ENCODE measurements at regions not wholly inside any gene's neighbourhood (a gene's known extent, or its start where the extent isn't known, plus 50 kb on each side); places are given as distances from the start of the nearest gene placed in this dataset.

- TF ChIP-seq CTCF (IDR thresholded peaks at IDR 0.05; ENCODE audit: borderline replicate concordance, insufficient read depth, low read depth, low read length): no peak
- no peak overlapping the region for H3K4me3 ChIP-seq (ENCODE audit: low read depth, low read length)
Measured at GRCh38 chr20:50346374-50347283, 156.0 kb downstream of the CEBPB start.

DNA sequence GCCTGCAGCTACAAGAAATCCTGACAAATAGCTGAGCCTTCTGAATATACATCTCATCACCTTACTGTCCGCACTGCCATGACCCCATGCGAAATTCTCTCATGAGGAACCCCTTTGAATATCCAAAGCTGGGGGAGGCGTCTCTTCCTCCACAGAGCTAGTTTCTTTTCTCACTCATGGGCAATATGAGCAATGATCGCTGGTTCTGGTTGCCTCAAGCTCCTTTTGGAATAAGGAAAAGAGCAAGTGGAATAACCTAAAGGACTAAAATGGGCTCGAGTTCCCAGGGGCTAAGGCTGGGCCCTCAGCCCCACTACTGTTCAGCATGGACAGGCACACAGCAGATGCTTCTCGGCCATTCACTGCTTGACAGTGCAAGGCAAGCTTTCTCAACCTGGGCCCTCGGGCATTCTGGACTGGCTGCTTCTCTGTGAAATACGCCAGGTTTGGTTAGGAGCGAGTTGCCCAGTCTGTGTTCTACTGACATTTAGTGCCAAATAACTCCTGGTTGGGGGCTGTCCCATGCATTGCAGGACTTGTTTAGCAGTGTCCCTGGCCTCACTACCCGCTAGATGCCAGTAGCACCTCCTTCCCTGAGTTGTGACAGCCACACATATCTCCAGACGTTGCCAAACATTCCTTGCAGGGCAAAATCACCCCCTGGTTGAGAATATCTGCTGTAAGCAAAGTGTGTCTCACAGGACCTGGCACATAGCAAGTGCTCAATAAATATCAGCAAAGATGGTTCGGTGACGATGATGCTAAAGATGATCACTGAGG, 156.8 kb downstream of the CEBPB start:
- no peak overlapping the region for H3K4me3 ChIP-seq (ENCODE audit: low read depth, low read length)
- TF ChIP-seq CTCF (IDR thresholded peaks at IDR 0.05; ENCODE audit: borderline replicate concordance, insufficient read depth, low read depth, low read length): no peak

GRCh38 chr20:50348096-50348495, 157.5 kb downstream of the CEBPB start:
- H3K4me3 ChIP-seq (ENCODE audit: low read depth, low read length): no peak overlapping the region
- TF ChIP-seq CTCF (IDR thresholded peaks at IDR 0.05; ENCODE audit: borderline replicate concordance, insufficient read depth, low read depth, low read length): no peak

- H3K4me3 ChIP-seq (ENCODE audit: low read depth, low read length): no peak overlapping the region
- no peak for TF ChIP-seq CTCF (IDR thresholded peaks at IDR 0.05; ENCODE audit: borderline replicate concordance, insufficient read depth, low read depth, low read length)
Measured at GRCh38 chr20:50350510-50351249, 159.5 kb upstream of the PTPN1 start.

DNA sequence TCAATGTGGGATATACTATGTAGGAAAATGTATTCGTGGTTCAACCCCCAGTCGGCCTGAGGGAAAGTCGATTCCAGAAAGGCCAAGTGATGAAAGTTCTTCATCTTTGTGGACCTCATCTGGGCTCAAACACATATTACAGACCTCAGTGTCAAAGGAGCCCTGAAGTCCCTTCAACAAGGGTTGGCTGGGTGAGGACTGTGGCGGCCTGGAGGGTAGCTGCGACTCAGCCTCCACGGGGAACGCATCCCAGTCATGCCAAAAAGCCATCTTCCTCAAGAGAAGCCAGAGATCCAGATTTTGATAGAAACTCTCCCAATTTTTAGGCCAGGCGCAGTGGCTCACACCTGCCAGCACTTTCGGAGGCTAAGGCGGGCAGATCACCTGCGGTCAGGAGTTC, 158.6 kb upstream of the PTPN1 start:
- TF ChIP-seq CTCF (IDR thresholded peaks at IDR 0.05; ENCODE audit: borderline replicate concordance, insufficient read depth, low read depth, low read length): no peak
- H3K4me3 ChIP-seq (ENCODE audit: low read depth, low read length): no peak overlapping the region

DNA sequence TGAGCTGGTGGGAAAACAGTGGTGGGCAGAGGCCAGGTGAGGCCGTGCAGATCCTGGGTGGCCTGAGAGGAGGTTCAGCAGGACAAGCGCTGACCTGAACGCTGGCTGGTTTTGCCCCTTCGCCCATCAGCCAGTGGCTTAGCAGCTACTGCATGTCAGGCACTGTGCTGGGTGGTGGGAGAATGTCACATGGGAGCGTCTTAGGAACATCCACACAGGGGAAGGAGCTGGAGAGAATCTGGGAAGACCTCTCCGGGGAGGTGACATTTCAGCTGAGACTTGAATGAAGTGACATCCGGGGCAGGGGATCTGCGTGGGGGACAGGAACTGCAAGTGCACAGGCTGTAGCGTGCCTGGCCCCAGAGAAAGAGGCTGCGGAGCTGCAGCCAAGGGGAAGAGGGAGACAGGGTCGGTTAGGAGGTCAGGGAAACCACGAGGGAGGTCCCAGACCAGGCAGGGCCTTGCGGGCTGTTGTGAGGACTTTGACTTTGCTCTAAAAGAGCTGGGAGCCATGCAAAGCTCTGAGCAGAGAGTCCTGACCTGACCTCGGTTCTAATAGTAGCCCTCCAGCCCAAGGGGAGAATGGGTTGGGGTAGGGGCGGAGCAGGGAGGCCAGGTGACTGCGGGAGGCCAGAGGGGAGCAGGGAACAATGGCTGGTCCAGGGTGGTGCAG, 156.8 kb upstream of the PTPN1 start:
- no peak overlapping the region for H3K4me3 ChIP-seq (ENCODE audit: low read depth, low read length)
- no peak for TF ChIP-seq CTCF (IDR thresholded peaks at IDR 0.05; ENCODE audit: borderline replicate concordance, insufficient read depth, low read depth, low read length)

Data from GM12875 (cell line).